Epidermal melanocyte (primary cell): ENCODE measurements at regions not wholly inside any gene's neighbourhood (a gene's known extent, or its start where the extent isn't known, plus 50 kb on each side); places are given as distances from the start of the nearest gene placed in this dataset.

Source experiments
- DNase-seq: peaks from one replicate; pipeline ENCODE4 v3.0.0; 2011; ENCODE audit warnings: low spot score; ENCODE audit not compliant: insufficient read length

DNA sequence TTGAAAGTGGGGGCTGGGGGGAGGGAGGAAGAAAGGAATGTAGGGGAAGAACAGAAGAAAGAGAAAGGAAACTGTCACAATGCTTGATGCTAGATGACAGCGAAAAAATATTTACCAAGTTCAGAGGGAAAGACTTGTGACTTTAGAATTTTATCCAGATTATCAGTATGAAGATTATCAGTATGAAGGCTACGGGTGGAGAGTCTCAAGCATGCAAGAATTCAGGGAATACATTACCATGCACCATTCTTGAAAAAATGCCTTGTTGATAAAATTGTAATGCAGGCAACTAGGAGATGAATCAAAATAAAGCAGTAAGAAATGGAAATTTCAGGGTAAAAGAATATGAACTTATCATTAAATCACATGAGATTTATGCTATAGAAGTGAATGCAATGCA, 376.8 kb downstream of the PCNX1 start:
- no peak for DNase-seq

DNA sequence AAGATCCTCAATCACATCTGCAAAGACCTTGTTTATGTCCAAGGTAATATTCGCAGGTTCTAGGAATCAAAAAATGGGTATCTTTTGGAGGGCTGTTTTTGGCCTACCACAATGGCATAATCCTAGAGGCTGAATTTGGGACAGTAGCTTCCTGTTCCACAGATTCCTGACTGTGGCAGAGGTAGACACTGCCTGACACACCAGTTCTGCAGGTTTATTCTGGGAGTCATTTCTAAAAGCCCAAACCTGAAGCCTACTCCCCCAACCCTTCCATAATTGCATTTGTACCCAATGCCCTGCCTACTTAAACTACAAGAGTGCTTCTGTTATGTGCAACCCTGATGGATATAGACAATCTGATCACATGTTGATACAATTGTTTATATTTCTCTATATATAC, 378.9 kb downstream of the PCNX1 start:
- DNase-seq: no peak

- no peak for DNase-seq
These were observed 380.3 kb downstream of the PCNX1 start for GRCh38 chr14:71287567-71287966.

DNA sequence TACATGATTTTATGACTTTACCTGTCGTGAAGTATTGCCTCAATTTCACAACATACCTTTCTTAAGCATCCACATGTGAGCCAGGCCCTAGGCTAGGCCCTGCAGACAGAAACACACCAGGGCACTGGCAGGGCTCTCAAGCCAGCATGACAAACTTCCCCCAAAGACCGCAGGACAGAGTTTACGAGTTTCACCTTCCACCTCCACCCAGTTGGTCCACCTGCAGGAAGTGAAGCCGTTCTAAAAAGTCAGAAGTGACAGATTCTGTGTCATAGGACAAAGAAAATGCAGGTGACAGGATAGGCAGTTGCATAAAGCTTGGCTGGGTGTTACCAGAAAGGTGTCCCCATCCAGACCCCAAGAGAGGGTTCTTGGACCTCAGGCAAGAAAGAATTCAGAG, 382.3 kb downstream of the PCNX1 start:
- no peak for DNase-seq

DNA sequence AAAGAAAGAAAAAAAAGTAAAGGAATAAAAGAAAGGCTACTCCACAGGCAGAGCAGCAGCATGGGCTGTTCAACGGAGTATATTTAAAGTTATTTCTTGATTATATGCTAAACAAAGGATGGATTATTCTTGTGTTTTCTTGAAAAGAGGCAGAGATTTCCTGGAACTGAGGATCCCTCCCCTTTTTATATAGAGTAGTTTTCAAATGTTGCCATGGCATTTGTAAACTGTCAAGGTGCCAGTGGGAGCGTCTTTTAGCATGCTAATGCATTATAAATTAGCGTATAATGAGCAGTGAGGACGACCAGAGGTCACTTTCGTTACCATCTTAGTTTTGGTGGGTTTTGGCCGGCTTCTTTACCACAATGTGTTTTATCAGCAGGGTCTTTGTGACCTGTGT, 383.0 kb downstream of the PCNX1 start:
- DNase-seq: no peak

DNA sequence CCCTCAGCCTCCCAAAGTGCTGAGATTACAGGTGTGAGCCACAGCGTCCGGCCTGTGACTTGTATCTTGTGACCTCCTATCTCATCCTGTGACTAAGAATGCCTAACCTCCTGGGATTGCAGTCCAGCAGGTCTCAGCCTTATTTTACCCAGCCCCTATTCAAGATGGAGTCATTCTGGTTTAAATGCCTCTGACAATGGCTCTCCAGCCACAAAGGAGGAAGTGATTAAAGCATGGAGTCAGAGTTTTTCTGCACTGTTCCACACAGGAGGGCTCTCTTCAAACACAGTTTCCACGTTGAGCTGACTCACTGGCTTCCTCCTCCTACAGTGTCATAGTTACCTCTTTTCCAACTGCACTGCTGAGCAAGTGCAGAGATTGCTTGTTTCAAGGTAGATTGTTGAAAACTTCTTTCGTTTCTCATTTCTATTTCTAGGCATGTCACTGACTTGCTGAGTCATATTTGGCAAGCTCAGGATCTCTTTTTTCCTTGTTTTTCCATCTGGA, 383.8 kb downstream of the PCNX1 start:
- DNase-seq: no peak

DNA sequence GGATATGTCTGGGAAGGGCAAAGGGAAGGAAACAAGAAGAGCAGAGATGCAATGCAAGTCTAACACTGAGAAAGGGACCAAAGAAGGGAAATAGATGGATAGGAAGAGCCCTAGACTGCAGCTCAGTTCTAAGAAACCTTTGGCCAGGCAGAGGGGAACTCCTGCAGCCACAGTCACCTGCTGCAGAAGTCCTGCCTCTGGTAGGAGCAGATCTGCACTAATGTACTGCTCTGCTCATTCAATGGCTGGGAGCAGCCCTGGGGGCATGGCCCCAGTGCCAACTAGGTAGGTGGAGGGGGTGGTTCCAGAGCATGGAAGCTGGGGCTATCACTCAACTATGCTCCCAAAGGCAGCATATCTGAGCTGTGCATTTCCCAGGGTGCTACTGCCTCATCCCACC, 388.9 kb downstream of the PCNX1 start:
- DNase-seq: no peak

- DNase-seq: no peak
These were observed 393.5 kb downstream of the PCNX1 start for GRCh38 chr14:71300566-71301330.

GRCh38 chr14:71301611-71302010, 394.4 kb downstream of the PCNX1 start:
- no peak for DNase-seq

DNA sequence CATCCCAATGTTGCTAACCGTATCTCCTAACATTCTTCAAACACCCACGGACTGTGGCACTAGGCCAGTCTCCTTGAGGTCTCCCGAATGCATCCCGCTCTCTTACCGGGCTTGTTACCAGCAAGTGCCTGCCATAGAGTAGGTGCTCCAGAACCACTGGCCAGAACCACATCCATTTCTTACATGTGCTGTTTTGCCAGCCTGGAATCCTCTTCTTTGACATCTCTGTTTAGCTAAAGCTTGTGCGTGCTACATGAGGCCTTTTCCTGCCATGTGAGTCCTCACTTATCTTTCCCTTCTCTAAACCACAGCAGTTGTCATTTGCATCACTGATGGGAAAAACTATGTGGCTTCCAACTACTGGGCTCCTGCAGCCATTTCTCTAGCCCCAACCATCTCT, 397.4 kb downstream of the PCNX1 start:
- no peak for DNase-seq

DNA sequence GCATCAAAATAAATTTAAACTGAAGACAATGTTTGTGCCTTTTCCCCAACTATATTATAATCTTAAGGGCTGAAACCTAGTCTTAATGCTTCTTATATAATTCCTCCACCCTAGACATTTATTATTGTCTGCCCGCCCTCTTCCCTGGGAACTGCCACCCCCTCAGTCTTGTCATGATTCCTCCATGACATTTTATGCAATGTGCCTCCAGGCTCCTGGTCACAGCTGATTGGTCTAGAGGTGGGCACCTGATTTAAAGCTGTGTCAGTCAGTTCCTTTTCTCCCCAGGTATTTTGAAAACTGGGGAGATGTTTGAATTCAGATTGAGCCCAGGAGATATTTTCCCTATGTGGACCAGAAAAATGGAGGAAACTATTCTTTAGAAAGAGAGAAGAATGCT, 401.4 kb downstream of the PCNX1 start:
- no peak for DNase-seq

DNA sequence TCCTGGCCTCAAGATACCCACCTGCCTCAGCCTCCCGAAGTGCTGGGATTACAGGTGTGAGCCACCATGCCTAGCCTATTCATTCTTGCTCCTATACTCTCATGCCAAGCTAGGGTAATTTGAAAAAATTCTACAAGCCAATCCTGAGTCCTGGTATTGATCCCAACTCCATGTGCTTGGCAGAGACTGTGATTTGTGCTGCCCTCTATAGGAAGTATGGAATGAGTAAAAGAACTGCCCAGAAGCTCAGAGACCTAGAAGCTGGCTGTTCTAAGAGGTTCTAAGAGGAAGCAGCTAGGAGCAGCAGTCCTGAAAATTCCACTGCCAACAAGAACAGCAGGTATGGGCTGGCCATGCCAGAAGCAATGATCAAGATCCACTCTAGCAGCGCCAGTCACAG, 402.5 kb downstream of the PCNX1 start:
- DNase-seq: no peak

GRCh38 chr14:71311061-71311460, 403.8 kb downstream of the PCNX1 start:
- DNase-seq: no peak

DNA sequence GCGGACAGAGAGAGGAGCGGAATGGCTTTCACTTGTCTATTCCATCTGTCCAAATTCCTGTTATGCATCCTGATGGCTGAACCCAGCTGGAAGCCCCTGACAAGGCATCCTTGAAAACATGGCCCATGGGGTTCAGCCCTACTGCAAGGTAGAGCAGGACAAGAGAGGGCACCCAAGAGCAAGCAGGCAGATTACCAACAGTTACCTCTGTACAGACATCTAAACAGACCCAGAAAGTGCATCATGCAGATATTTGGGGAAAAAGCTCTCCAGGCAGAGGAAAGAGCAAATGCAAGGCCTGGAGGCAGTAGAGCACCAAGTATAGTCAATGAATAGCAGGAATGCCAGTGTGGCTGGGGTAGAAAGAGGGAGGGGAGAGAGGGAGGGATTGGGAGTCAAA, 407.5 kb downstream of the PCNX1 start:
- DNase-seq: no peak

DNA sequence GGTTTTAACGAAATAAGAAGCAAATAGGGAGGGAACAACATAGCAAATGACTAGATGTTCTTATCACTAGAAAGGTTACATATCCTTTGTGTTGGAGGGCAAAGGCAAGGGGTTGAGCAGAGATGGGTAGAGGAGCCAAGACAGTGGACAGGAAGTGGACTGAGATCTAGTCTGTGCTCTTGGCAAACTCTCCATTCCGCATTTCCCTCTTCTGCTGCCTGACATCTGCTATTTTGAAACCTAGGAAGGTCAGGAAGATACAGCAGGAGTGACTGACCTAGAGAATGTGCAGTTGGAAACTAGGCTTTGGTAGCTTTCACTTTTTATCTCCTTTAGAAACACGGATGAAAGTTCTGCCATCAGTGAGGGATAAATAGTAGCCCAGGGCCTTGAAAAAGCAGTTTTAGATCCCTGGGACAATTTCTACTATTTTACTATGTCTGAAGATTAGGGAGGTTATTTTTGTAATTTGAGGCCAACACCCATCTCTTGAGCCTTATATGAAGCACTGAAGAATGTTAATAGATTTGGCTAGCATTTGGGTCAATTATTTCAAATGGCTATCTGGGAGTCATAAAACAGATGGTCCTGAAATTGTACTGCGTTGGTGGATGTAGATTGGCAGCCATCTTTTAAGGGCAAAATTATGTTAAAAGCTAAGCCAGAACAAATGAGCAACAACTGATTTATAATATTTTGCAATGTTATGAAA, 410.3 kb downstream of the PCNX1 start:
- no peak for DNase-seq

DNA sequence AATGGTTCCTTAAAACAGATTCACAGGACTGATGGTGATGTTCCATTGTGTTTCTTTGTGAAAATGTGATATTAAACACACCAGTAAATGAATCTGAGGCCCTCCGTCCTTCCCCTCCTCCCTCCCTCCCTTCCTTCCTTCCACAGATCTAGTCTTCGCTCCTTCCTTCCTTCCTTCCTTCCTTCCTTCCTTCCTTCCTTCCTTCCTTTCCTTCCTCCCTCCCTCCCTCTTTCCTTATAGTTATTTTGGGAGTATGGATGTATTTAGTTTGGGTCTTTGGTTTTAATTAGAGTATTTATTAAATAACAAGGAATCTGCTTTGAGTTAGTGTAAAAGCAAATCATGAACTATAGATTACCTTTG, 410.8 kb downstream of the PCNX1 start:
- no peak for DNase-seq

- no peak for DNase-seq
These were observed 412.4 kb downstream of the PCNX1 start for GRCh38 chr14:71319666-71320065.

DNA sequence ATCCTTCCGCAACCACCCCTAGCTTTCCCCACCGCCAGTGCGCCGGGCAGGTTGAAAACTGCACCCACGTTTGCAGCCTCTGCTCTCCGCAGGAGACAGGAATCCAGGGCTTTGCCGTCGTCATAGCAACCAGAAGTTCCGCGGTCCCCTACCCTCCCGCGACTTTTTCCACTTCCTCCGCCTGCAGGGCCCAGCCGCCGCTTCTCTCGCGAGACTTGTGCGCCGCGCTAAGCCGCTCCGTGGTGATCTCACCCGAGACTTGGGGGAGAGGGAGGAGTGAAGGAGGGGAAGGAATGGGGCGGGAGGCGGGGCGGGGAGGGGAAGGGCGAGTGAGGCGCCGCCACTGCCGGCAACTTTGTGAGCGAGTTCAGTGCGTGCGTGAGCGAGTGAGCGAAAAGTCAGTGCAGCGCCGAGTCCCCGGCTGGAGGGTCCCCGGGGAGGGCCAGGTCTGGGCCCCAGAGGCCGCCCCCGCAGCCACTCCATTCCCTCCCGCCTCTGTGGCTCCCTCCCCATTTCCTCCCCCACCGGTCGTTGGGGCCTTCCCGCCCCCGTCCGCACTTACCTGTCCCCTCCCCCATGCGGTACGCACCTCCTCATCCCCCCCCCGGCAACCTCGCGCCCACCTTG, 413.0 kb downstream of the PCNX1 start, which contains the start of gene SIPA1L1:
Gene SIPA1L1 (plus strand): TSS at position 370 of the 627 bp plus-strand sequence.
- peak; percentile 94 for DNase-seq

DNA sequence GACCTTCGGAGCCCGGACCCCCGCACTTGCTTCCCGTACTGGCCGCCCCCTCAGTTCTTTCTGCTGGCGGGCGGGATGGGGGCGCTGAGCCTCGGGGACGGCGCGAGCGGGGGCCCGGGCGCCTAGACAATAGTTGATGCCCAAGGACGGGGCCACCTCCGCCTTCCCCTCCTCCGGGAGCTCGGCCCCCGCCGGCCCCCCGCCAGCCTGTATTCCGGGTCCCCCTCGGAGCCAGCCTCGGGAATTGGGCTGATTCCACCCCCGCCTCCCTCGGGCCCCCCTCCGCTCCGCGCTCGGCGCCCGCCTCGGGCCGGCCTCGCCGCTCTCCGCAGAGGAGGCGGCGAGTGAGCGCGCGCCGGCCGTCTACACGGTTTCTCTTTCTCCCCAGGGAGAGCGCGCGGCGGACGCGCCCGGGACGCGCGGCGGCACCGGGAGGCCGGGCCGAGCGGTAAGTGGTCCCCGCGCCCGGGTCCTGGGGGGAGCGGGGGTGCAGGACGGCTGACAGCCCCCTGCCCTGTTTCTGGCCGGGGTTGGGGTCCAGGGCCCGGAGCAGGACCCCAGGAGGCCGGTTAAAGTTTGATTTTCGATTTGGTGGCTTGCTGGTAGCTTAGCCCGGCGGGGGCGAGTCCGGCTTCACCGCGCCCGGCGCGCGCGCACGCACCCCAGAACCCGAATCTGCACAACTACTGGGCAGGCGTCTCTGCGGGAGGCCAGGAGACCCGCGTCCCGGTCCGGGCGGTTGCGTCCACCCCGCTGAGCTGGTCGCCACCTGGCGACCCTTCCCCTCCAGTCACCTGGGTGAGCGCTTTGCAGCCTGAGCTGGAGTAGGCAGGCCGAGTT, 413.7 kb downstream of the PCNX1 start:
- peak; percentile 22 for DNase-seq

DNA sequence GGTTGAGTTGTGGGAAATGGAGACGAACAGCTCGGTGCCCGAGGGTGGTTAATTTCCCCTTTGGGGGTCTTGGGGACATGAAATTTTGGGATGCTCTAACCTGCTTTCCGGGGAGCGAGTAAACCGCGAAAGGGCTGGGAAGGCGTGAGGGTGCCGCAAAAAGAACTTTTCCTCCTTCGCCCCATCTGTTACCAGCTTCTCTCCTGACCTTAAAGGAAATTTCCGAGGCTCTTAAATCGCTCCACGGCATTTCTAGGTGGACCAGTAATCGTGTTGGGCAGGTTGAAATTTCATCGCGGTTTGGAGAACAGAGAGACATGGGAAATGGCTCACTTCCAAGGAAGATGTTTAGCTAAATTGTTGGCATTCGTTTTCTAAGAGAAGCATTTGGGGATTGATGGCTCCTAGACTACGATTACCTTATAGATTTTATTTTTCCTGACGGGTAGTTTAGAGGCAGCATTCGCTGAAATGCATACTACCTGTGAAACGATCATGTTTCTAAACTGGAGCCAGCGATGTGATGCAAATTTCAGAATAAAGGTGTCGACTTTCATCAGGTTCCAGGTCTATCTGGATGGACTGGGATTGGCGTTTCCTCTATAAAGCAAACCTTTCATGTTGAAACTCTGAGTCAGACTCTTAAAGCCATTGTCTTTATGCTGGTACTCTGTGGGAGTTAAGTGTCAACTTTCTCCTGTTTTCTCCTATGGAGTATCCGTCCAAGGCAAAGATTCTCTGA, 414.5 kb downstream of the PCNX1 start:
- no peak for DNase-seq
